ENCODE measurements at regions not wholly inside any gene's neighbourhood (a gene's known extent, or its start where the extent isn't known, plus 50 kb on each side); places are given as distances from the start of the nearest gene placed in this dataset.

GRCh38 chr3:118782755-118783202 is 251.9 kb downstream of the IGSF11 start:
- ATAC-seq (ENCODE audit: poor library complexity) (no peak), DNase-seq (no peak)
- no peak for TF ChIP-seq CTCF (IDR thresholded peaks at IDR 0.05)
- Mint-ChIP-seq H3K36me3 (ENCODE audit: low read depth) (no peaks in the 10 kb centered on the region), H3K9me3 (no peaks in the 10 kb centered on the region), H3K4me1 (ENCODE audit: low read depth) (no peaks in the 10 kb centered on the region), H3K4me3 (no peak overlapping the region), H3K27ac (no peak overlapping the region), H3K27me3 (peaks cover 17% of the 10 kb centered on the region)
- H3K9me3 ChIP-seq (ENCODE audit: control insufficient read depth in 1 of 2, insufficient read depth in 1 of 2, low read length in 2 of 2): no peaks in the 10 kb centered on the region
- no peak overlapping the region for H3K27ac ChIP-seq (ENCODE audit: low read depth in 1 of 2, low read length in 2 of 2)
- CTCF ChIA-PET: interaction anchor here (0.6 kb wide), 1 partner anchor 1076 kb away, joined by 3 read pairs; no protein-coding TSS in a partner anchor
- no peak overlapping the region for H3K4me3 ChIP-seq (ENCODE audit: low read length)
- intact Hi-C loops (cut with DNase I, micrococcal nuclease): no loop called here
- peaks cover 0 to 7% of the 10 kb centered on the region in 2 experiments for H3K27me3 ChIP-seq (ENCODE audit: control insufficient read depth in 1 of 2, insufficient read depth in 2 of 2, low read length in 2 of 2)
- no peaks in the 10 kb centered on the region for H3K36me3 ChIP-seq (ENCODE audit: insufficient read depth, low read length)
- H3K4me1 ChIP-seq (ENCODE audit: insufficient read depth, low read length): no peaks in the 10 kb centered on the region
- POLR2A ChIA-PET: no interaction called here

- H3K27ac ChIP-seq (ENCODE audit: low read depth in 1 of 2, low read length in 2 of 2): no peak overlapping the region
- peaks cover 0 to 7% of the 10 kb centered on the region in 2 experiments for H3K27me3 ChIP-seq (ENCODE audit: control insufficient read depth in 1 of 2, insufficient read depth in 2 of 2, low read length in 2 of 2)
- Mint-ChIP-seq H3K27ac (no peak overlapping the region), H3K27me3 (peaks cover 11% of the 10 kb centered on the region), H3K9me3 (no peaks in the 10 kb centered on the region), H3K4me3 (no peak overlapping the region), H3K36me3 (ENCODE audit: low read depth) (no peaks in the 10 kb centered on the region), H3K4me1 (ENCODE audit: low read depth) (no peaks in the 10 kb centered on the region)
- H3K4me1 ChIP-seq (ENCODE audit: insufficient read depth, low read length): no peaks in the 10 kb centered on the region
- intact Hi-C loops (cut with DNase I, micrococcal nuclease): no loop called here
- TF ChIP-seq CTCF (IDR thresholded peaks at IDR 0.05): no peak
- no peaks in the 10 kb centered on the region for H3K36me3 ChIP-seq (ENCODE audit: insufficient read depth, low read length)
- no peaks in the 10 kb centered on the region for H3K9me3 ChIP-seq (ENCODE audit: control insufficient read depth in 1 of 2, insufficient read depth in 1 of 2, low read length in 2 of 2)
- POLR2A ChIA-PET: no interaction called here
- ATAC-seq (ENCODE audit: poor library complexity) (no peak), DNase-seq (no peak)
- CTCF ChIA-PET: no interaction called here
- H3K4me3 ChIP-seq (ENCODE audit: low read length): no peak overlapping the region
Measured at GRCh38 chr3:118785415-118785814, 249.2 kb downstream of the IGSF11 start.

- DNase-seq (no peak), ATAC-seq (ENCODE audit: poor library complexity) (no peak)
- Mint-ChIP-seq H3K27me3 (peaks cover 16% of the 10 kb centered on the region), H3K27ac (no peak overlapping the region), H3K4me1 (ENCODE audit: low read depth) (no peaks in the 10 kb centered on the region), H3K4me3 (no peak overlapping the region), H3K36me3 (ENCODE audit: low read depth) (no peaks in the 10 kb centered on the region), H3K9me3 (no peaks in the 10 kb centered on the region)
- no peaks in the 10 kb centered on the region for H3K4me1 ChIP-seq (ENCODE audit: insufficient read depth, low read length)
- no peaks in the 10 kb centered on the region for H3K9me3 ChIP-seq (ENCODE audit: control insufficient read depth in 1 of 2, insufficient read depth in 1 of 2, low read length in 2 of 2)
- intact Hi-C loops (cut with DNase I, micrococcal nuclease): no loop called here
- CTCF ChIA-PET: no interaction called here
- no peak overlapping the region for H3K27ac ChIP-seq (ENCODE audit: low read depth in 1 of 2, low read length in 2 of 2)
- POLR2A ChIA-PET: no interaction called here
- H3K36me3 ChIP-seq (ENCODE audit: insufficient read depth, low read length): no peaks in the 10 kb centered on the region
- no peak overlapping the region for H3K4me3 ChIP-seq (ENCODE audit: low read length)
- no peak for TF ChIP-seq CTCF (IDR thresholded peaks at IDR 0.05)
- H3K27me3 ChIP-seq (ENCODE audit: control insufficient read depth in 1 of 2, insufficient read depth in 2 of 2, low read length in 2 of 2): peaks cover 0 to 7% of the 10 kb centered on the region in 2 experiments
Measured at GRCh38 chr3:118791246-118791645, 243.4 kb downstream of the IGSF11 start.

All from CD4-positive, alpha-beta T cell (primary cell).